WTC11 (cell line): ENCODE measurements at regions not wholly inside any gene's neighbourhood (a gene's known extent, or its start where the extent isn't known, plus 50 kb on each side); places are given as distances from the start of the nearest gene placed in this dataset.

Experiments used
- CREM ChIP-seq: sonication (generic); formaldehyde crosslinking; IDR thresholded peaks from 2 replicates; pipeline ENCODE4 v1.8.1; 2022; ENCODE audit warnings: mild to moderate bottlenecking, missing genetic modification reagents, moderate library complexity
- CTCF ChIP-seq: fragments of 200-600 bp; IDR thresholded peaks from 2 replicates; pipeline ENCODE4 v1.8.0; 2022; ENCODE audit warnings: antibody characterized with exemption
- HMGXB4 ChIP-seq: sonication (generic); formaldehyde crosslinking; IDR thresholded peaks from 2 replicates; pipeline ENCODE4 v1.8.1; 2023; ENCODE audit warnings: mild to moderate bottlenecking, moderate library complexity, missing genetic modification reagents
- SOX15 ChIP-seq: fragments of 250-450 bp; sonication (Bioruptor Pico); IDR thresholded peaks from 2 replicates; pipeline ENCODE4 v1.9.0; 2021; ENCODE audit warnings: mild to moderate bottlenecking
- STAT6 ChIP-seq: sonication (generic); formaldehyde crosslinking; conservative IDR thresholded peaks from 2 replicates; pipeline ENCODE4 v1.8.1; 2023; ENCODE audit warnings: mild to moderate bottlenecking, low read depth, missing genetic modification reagents, moderate library complexity
- USF2 ChIP-seq: sonication (generic); formaldehyde crosslinking; IDR thresholded peaks from 2 replicates; pipeline ENCODE4 v1.8.1; 2023; ENCODE audit warnings: mild to moderate bottlenecking, missing genetic modification reagents, moderate library complexity
- ZNF121 ChIP-seq: sonication (generic); formaldehyde crosslinking; IDR thresholded peaks from 2 replicates; pipeline ENCODE4 v1.8.0; 2023; ENCODE audit warnings: missing genetic modification reagents
- ZNF138 ChIP-seq: sonication (generic); formaldehyde crosslinking; conservative IDR thresholded peaks from 2 replicates; pipeline ENCODE4 v1.8.1; 2022; ENCODE audit warnings: mild to moderate bottlenecking, moderate library complexity, missing genetic modification reagents
- ZNF232 ChIP-seq: sonication (generic); formaldehyde crosslinking; IDR thresholded peaks from 2 replicates; pipeline ENCODE4 v1.8.0; 2022; ENCODE audit warnings: mild to moderate bottlenecking, missing genetic modification reagents
- ZNF423 ChIP-seq: fragments of 250-450 bp; sonication (Bioruptor Pico); IDR thresholded peaks from 2 replicates; pipeline ENCODE4 v2.1.2; 2022; ENCODE audit warnings: mild to moderate bottlenecking, moderate library complexity
- ZSCAN18 ChIP-seq: fragments of 250-450 bp; sonication (Bioruptor Pico); IDR thresholded peaks from 2 replicates; pipeline ENCODE4 v2.1.2; 2022; ENCODE audit warnings: mild to moderate bottlenecking, moderate library complexity

GRCh38 chr1:96011606-96012005 is 710.0 kb upstream of the PTBP2 start:
- TF ChIP-seq ZNF232 (no peak), CTCF (no peak), ZSCAN18 (CRISPR knock-in tag) (no peak), ZNF138 (no peak), CREM (CRISPR knock-in tag) (no peak), ZNF423 (CRISPR knock-in tag) (no peak), ZNF121 (no peak), STAT6 (CRISPR knock-in tag) (no peak), USF2 (CRISPR knock-in tag) (no peak), HMGXB4 (no peak), SOX15 (no peak)
